HFFc6 (cell line): ENCODE measurements at regions not wholly inside any gene's neighbourhood (a gene's known extent, or its start where the extent isn't known, plus 50 kb on each side); places are given as distances from the start of the nearest gene placed in this dataset.

Source experiments
- DNase-seq: peaks from one replicate; pipeline ENCODE4 v3.0.0-alpha.2; 2018
- H3K27ac Mint-ChIP-seq: 2 replicates; pipeline ENCODE4 v1.8.0; 2020; ENCODE audit warnings: mild to moderate bottlenecking, mixed read lengths
- H3K27me3 Mint-ChIP-seq: 2 replicates; pipeline ENCODE4 v1.8.0; 2021; ENCODE audit warnings: mild to moderate bottlenecking, moderate library complexity, mixed read lengths; ENCODE audit not compliant: insufficient read depth
- H3K36me3 Mint-ChIP-seq: 2 replicates; pipeline ENCODE4 v1.8.0; 2021; ENCODE audit warnings: low read depth, mixed read lengths
- H3K4me1 Mint-ChIP-seq: 2 replicates; pipeline ENCODE4 v1.8.0; 2020; ENCODE audit warnings: low read depth, mixed read lengths
- H3K4me3 Mint-ChIP-seq: 2 replicates; pipeline ENCODE4 v1.8.0; 2020; ENCODE audit warnings: mild to moderate bottlenecking, moderate library complexity, mixed read lengths
- H3K9me3 Mint-ChIP-seq: 2 replicates; pipeline ENCODE4 v1.8.0; 2020; ENCODE audit warnings: mild to moderate bottlenecking, mixed read lengths
- TF ChIP-seq, protein P1 (sequence below): fragments of 200-600 bp; sonication (generic); IDR thresholded peaks from 2 replicates; pipeline ENCODE4 v1.5.0; 2021; ENCODE audit warnings: antibody characterized with exemption, mild to moderate bottlenecking

DNA sequence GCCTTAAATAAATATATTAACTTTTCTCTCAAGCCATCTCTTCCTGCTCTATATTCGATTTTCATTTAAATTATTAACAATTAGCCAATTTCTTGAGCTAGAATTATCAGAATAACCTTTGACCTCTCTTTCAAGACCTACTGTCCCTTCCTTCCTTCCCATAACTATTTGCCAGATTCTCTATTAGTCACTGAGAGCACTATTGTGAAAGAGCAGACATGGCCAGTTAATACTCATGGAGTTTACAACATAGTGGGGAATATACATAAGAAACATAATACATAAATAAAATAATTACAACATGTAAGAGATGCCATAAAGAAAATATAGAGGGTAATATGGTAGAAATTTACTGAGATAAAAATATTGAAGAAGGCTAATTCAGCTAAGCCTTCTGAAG is 72.1 kb upstream of the CHD1 start:
- no peak overlapping the region for H3K27ac Mint-ChIP-seq
- no peaks in the 10 kb centered on the region for H3K9me3 Mint-ChIP-seq
- no peaks in the 10 kb centered on the region for H3K36me3 Mint-ChIP-seq
- no peak for DNase-seq
- no peaks in the 10 kb centered on the region for H3K4me1 Mint-ChIP-seq
- no peak overlapping the region for H3K4me3 Mint-ChIP-seq
- TF ChIP-seq, protein P1, sequence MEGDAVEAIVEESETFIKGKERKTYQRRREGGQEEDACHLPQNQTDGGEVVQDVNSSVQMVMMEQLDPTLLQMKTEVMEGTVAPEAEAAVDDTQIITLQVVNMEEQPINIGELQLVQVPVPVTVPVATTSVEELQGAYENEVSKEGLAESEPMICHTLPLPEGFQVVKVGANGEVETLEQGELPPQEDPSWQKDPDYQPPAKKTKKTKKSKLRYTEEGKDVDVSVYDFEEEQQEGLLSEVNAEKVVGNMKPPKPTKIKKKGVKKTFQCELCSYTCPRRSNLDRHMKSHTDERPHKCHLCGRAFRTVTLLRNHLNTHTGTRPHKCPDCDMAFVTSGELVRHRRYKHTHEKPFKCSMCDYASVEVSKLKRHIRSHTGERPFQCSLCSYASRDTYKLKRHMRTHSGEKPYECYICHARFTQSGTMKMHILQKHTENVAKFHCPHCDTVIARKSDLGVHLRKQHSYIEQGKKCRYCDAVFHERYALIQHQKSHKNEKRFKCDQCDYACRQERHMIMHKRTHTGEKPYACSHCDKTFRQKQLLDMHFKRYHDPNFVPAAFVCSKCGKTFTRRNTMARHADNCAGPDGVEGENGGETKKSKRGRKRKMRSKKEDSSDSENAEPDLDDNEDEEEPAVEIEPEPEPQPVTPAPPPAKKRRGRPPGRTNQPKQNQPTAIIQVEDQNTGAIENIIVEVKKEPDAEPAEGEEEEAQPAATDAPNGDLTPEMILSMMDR, result no peak
- peaks cover 4% of the 10 kb centered on the region for H3K27me3 Mint-ChIP-seq

DNA sequence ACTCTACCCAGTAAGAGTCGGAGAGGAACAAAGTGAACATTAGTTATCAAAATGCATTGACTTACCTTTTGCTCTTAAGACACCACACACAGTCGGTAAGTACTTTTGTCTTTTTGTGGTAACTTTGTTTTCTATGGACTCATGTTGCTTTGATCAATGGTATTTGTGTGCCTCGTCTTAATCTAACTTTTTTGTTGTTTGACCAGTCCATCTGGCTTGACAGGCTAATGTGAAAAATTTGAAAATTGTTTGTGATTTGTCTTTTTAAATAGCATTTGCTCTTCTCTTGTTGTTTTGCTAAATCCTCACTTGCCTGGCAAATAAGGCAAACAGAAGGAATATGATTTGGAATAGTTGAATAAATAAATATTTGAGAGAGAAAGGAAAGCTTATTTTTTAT is 71.4 kb upstream of the CHD1 start:
- TF ChIP-seq, protein P1, result no peak
- H3K27ac Mint-ChIP-seq, result no peak overlapping the region
- H3K36me3 Mint-ChIP-seq, result no peaks in the 10 kb centered on the region
- H3K4me1 Mint-ChIP-seq, result no peaks in the 10 kb centered on the region
- H3K27me3 Mint-ChIP-seq, result peaks cover 2% of the 10 kb centered on the region
- H3K9me3 Mint-ChIP-seq, result no peaks in the 10 kb centered on the region
- no peak overlapping the region for H3K4me3 Mint-ChIP-seq
- DNase-seq, result no peak

DNA sequence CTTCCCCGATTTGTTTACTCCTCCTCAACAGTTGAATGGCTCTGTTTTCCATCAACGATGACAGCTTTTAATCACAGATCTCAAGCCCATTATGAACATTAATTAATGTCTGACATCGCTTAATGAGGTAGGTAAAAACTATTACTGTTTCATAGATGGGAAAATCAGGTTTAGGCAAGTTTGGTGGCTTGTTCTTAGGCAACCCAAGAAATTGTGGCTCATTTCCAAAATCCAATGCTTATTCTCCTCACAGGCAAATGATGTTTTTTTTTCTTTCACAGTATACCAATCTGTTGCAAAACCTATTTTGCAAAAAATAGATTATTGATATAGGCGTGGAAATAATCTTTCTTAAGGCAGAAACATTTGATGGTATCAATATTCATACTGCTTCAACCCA is 70.8 kb upstream of the CHD1 start:
- Mint-ChIP-seq H3K27me3 (peaks cover 1% of the 10 kb centered on the region), H3K9me3 (no peaks in the 10 kb centered on the region), H3K27ac (no peak overlapping the region), H3K4me3 (no peak overlapping the region), H3K4me1 (no peaks in the 10 kb centered on the region), H3K36me3 (no peaks in the 10 kb centered on the region)
- DNase-seq, result no peak
- TF ChIP-seq, protein P1, result no peak

DNA sequence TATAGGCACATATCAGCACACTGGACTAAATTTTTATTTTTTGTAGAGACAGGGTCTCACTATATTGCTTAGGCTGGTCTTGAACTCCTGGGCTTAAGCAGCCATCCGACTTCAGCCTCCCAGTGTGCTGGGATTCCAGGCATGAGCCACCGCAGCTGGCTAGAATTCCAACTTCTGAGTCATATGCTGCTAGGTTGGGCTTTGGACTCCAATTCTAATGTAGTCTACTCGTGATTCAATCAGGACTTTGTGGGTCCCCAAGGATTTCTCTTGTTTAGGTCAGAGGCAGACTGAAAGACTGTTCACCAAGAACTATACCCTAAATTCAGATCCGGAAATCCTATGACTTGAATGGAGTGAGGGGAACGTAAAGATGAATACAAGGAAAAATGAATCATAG is 68.2 kb upstream of the CHD1 start:
- Mint-ChIP-seq H3K27ac (no peak overlapping the region), H3K36me3 (no peaks in the 10 kb centered on the region), H3K27me3 (peaks cover 1% of the 10 kb centered on the region; the same call in 1 of the 2 replicates), H3K4me3 (no peak overlapping the region), H3K9me3 (no peaks in the 10 kb centered on the region), H3K4me1 (no peaks in the 10 kb centered on the region)
- DNase-seq, result no peak
- TF ChIP-seq, protein P1, result no peak

DNA sequence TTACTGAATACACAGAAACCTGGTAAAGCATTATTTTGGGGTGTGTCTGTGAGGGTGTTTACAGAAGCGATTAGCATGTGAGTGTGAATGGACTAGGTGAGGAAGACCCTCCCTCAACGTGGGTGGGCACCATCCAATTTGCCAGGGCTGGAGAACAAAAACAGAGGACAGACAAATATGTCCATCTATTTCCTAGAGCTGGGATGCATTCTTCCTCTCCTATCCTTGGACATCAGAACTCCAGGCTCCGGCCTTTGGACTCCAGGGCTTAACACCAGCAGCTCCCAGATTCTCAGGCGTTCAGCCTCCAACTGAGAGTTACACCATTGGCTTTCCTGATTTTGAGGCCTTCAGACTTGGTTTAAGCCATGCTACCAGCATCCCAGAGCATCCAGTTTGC is 65.8 kb upstream of the CHD1 start:
- Mint-ChIP-seq H3K27me3 (peaks cover under 1% of the 10 kb centered on the region; the same call in 1 of the 2 replicates), H3K4me1 (no peaks in the 10 kb centered on the region), H3K27ac (no peak overlapping the region), H3K36me3 (no peaks in the 10 kb centered on the region), H3K4me3 (no peak overlapping the region), H3K9me3 (no peaks in the 10 kb centered on the region)
- TF ChIP-seq, protein P1, result no peak
- DNase-seq, result no peak

DNA sequence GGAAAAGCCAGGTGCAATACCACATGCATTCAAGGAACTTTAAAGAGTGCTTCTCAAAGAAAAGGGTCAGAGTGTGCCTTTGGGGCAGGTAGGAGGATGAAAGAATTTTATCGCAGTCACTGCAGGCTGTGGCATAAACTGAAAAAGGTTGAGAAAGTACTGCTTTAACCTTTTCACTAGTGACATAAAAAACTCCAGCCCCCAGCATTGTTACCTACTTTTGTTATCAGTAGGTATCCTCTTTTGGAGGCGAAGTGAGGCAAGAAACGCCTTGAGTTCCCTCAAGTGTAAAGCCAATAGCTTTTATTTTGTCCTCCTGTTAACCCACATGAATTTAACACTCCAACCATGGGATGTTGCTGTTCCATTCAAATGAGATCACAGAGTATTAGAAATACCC is 64.7 kb upstream of the CHD1 start:
- no peaks in the 10 kb centered on the region for H3K9me3 Mint-ChIP-seq

More for the DNA sequence above, 64.7 kb upstream of the CHD1 start:
- no peak for DNase-seq
- Mint-ChIP-seq H3K4me3 (no peak overlapping the region), H3K27ac (no peak overlapping the region), H3K36me3 (no peaks in the 10 kb centered on the region), H3K27me3 (peaks cover 3% of the 10 kb centered on the region; the same call in 1 of the 2 replicates), H3K4me1 (no peaks in the 10 kb centered on the region)
- TF ChIP-seq, protein P1, result no peak
